Osteocyte (in vitro differentiated cells): ENCODE measurements at regions not wholly inside any gene's neighbourhood (a gene's known extent, or its start where the extent isn't known, plus 50 kb on each side); places are given as distances from the start of the nearest gene placed in this dataset.
A peak's percentile ranks its signal among the peaks of the same experiment; 100 is the strongest.

ENCODE experiments used
- DNase-seq: peaks from one replicate; pipeline ENCODE4 v3.0.0; 2021; ENCODE audit warnings: mixed read lengths; ENCODE audit not compliant: unreplicated experiment; ENCODE audit errors: extremely low spot score
- H3K27ac Mint-ChIP-seq: one replicate; pipeline ENCODE4 v1.8.0; 2021; ENCODE audit warnings: mild to moderate bottlenecking, mixed read lengths; ENCODE audit not compliant: unreplicated experiment
- H3K27me3 Mint-ChIP-seq: one replicate; pipeline ENCODE4 v1.8.0; 2021; ENCODE audit warnings: mixed read lengths; ENCODE audit not compliant: unreplicated experiment
- H3K36me3 Mint-ChIP-seq: one replicate; pipeline ENCODE4 v1.8.0; 2021; ENCODE audit warnings: mixed read lengths; ENCODE audit not compliant: unreplicated experiment
- H3K4me1 Mint-ChIP-seq: one replicate; pipeline ENCODE4 v1.8.0; 2021; ENCODE audit warnings: mixed read lengths; ENCODE audit not compliant: unreplicated experiment
- H3K4me3 Mint-ChIP-seq: one replicate; pipeline ENCODE4 v1.8.0; 2021; ENCODE audit warnings: mild to moderate bottlenecking, moderate library complexity, mixed read lengths; ENCODE audit not compliant: unreplicated experiment
- H3K9me3 Mint-ChIP-seq: one replicate; pipeline ENCODE4 v1.8.0; 2021; ENCODE audit warnings: mixed read lengths; ENCODE audit not compliant: unreplicated experiment
- TF ChIP-seq, protein P1 (sequence below): fragments of 200-600 bp; sonication (generic); IDR thresholded peaks from 2 replicates; pipeline ENCODE4 v1.5.0; 2021; ENCODE audit warnings: antibody characterized with exemption, mild to moderate bottlenecking, moderate library complexity

DNA sequence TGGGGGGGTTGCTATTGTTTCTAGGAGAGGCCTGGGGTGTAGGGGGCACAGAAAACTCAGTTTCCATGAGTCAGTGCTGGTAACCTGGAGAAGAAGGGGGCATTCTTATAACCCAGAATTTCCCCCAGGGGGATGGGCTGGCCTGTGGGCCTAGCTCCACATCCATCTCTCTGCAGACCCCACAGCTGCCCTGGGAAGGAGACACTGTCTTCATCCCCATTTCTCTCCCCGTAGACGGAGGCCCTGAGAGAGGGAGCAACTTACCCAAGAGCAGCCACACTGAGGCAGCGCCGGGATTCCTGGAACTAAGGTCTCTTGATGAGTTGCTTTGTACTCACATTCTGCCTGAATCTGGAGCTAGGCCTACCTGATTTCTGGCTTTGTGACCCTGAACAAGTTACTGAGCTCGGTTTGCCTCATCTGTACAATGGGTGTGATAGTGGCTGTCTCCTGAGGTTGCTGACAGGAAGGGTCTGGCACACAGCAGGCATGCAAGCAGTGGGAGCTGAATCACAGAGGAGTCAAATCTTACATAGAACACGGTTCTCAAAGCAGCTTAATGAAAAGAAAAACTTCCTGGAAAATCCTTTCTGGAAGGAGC, 55.0 kb upstream of the LCTL start:
- H3K27me3 Mint-ChIP-seq, result no peaks in the 10 kb centered on the region
- H3K4me1 Mint-ChIP-seq, result peaks cover 41% of the 10 kb centered on the region
- TF ChIP-seq, protein P1, sequence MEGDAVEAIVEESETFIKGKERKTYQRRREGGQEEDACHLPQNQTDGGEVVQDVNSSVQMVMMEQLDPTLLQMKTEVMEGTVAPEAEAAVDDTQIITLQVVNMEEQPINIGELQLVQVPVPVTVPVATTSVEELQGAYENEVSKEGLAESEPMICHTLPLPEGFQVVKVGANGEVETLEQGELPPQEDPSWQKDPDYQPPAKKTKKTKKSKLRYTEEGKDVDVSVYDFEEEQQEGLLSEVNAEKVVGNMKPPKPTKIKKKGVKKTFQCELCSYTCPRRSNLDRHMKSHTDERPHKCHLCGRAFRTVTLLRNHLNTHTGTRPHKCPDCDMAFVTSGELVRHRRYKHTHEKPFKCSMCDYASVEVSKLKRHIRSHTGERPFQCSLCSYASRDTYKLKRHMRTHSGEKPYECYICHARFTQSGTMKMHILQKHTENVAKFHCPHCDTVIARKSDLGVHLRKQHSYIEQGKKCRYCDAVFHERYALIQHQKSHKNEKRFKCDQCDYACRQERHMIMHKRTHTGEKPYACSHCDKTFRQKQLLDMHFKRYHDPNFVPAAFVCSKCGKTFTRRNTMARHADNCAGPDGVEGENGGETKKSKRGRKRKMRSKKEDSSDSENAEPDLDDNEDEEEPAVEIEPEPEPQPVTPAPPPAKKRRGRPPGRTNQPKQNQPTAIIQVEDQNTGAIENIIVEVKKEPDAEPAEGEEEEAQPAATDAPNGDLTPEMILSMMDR, result no peak
- H3K36me3 Mint-ChIP-seq, result no peaks in the 10 kb centered on the region
- H3K9me3 Mint-ChIP-seq, result no peaks in the 10 kb centered on the region
- H3K27ac Mint-ChIP-seq, result no peak overlapping the region
- no peak for DNase-seq
- no peak overlapping the region for H3K4me3 Mint-ChIP-seq

DNA sequence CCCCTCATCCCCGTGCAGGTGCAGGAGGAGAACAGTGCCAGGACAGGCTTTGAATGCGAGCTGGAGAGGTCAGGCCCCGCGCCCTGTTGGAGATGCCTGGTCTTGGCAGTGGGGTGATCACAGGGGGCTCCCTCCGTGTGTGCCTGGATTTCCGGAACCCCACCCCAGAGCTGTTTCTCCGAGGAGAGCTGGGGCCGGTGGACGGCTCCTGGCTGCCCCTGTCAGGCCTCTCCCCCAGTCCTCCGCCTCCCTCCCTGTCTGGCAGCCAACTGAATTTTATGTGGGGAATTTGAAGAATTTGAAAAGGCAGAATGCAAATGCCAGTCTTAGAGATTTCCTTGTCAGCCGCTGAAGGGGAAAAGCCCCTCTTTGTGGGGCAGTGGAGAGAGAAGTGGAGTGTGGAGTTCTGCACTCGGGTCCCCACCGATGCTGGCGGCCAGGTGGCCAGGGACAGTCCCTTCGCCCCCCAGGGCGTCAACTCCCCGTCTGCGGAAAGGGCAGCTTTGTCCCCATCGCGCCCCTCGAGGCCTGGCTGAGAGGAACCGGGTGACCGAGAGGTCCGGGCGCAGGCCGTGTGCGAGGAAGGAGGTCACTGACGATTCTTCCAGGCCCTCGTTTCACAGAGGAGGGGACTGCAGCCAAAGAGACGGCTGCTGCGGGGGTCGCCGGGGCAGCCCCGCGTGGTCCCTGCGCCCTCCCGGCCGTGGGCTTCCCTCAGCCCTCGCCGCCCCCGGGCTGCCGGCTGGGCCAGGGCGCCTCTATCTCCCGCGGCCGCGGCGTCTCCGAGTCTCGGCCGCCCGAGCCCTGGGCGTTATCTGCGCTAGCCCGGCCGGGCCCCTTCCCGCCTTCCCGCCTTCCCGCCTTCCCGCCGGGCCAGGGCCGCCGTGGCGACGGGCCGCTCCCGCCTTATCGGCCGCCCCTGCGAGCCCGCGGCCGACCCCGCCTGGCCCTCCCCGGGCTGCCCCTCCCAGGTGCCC, 56.0 kb upstream of the LCTL start:
- no peaks in the 10 kb centered on the region for H3K9me3 Mint-ChIP-seq
- DNase-seq, result no peak
- H3K27ac Mint-ChIP-seq, result peak overlapping the region; percentile 40
- peak overlapping the region; percentile 48 for H3K4me3 Mint-ChIP-seq
- no peaks in the 10 kb centered on the region for H3K36me3 Mint-ChIP-seq
- H3K27me3 Mint-ChIP-seq, result no peaks in the 10 kb centered on the region
- TF ChIP-seq, protein P1, result no peak
- H3K4me1 Mint-ChIP-seq, result peaks cover 38% of the 10 kb centered on the region

DNA sequence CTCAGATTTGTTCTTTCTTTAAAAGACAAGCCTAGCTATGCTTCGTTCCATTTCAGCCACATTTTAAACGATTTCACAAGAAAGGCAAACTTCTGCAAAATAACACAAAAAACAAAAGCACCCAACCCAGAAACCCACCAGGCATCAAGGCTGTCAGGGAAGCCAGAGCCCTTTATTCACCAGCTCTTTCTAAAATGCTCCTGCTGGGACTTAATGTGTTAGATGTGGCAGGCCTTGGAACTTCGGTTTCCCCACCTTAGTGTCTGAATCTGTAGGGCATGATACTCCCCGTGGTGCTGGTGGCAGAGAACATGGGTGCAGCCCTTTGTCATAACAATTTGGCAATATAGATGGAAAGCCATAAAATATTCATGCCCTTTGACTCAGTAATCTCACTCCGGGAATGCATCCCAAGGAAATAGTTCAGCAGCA, 56.8 kb upstream of the LCTL start:
- no peak overlapping the region for H3K4me3 Mint-ChIP-seq
- TF ChIP-seq, protein P1, result no peak
- H3K36me3 Mint-ChIP-seq, result no peaks in the 10 kb centered on the region
- H3K4me1 Mint-ChIP-seq, result peaks cover 31% of the 10 kb centered on the region
- H3K27ac Mint-ChIP-seq, result peak overlapping the region; percentile 7
- no peak for DNase-seq
- H3K27me3 Mint-ChIP-seq, result no peaks in the 10 kb centered on the region
- H3K9me3 Mint-ChIP-seq, result no peaks in the 10 kb centered on the region

DNA sequence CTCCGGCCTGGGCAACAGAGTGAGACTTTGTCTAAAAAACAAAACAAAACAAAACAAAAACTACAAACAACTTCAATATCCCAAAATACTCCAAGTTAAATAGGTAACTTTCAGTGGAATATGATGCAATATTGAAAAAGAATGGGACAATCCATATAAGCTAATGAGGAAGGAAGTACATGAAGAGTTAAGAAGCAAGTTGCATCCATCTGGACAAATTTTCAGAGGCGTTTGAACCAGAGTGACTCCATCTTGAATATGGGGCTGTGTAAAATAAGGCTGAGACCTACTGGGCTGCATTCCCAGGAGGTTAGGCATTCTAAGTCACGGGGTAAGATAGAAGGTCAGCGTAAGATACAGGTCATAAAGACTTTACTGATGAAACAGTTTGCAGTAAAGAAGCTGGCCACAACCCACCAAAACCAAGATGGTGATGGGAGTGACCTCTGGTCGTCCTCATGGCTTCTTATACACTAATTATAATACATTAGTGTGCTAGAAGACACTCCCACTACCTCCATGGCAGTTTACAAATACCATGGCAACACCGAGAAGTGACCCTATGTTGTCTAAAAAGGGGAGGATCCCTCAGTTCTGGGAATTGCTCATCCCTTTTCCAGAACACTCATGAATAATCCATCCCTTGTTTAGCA, 58.1 kb upstream of the LCTL start:
- no peak overlapping the region for H3K27ac Mint-ChIP-seq
- peaks cover 29% of the 10 kb centered on the region for H3K4me1 Mint-ChIP-seq
- H3K4me3 Mint-ChIP-seq, result no peak overlapping the region
- H3K9me3 Mint-ChIP-seq, result no peaks in the 10 kb centered on the region
- no peaks in the 10 kb centered on the region for H3K36me3 Mint-ChIP-seq
- TF ChIP-seq, protein P1, result no peak
- no peak for DNase-seq
- no peaks in the 10 kb centered on the region for H3K27me3 Mint-ChIP-seq

DNA sequence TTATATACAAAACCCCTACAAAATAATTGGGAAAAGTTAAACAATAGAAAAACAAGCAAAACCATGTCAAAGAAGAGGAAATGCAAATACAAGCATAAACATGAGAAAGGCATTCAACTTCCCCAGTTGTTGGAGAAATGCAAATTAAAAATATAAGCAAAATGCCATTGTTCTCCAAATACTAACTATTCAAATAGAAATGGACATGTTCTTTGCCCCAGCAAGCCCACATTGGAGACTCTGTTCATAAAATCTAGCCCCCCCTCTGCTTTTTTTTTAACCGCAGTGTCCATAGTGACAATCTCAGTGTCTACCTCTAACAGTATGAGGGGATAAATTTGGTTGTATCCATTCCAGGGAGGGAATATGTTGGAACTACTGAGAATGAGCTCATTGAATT, 59.7 kb upstream of the LCTL start:
- no peaks in the 10 kb centered on the region for H3K9me3 Mint-ChIP-seq
- H3K27ac Mint-ChIP-seq, result no peak overlapping the region
- H3K4me3 Mint-ChIP-seq, result no peak overlapping the region
- no peaks in the 10 kb centered on the region for H3K36me3 Mint-ChIP-seq
- TF ChIP-seq, protein P1, result no peak
- H3K27me3 Mint-ChIP-seq, result no peaks in the 10 kb centered on the region
- peaks cover 22% of the 10 kb centered on the region for H3K4me1 Mint-ChIP-seq
- DNase-seq, result no peak
